A673 (cell line): ENCODE measurements at regions not wholly inside any gene's neighbourhood (a gene's known extent, or its start where the extent isn't known, plus 50 kb on each side); places are given as distances from the start of the nearest gene placed in this dataset.

ENCODE experiments used
- CTCF ChIP-seq: fragments of 300-800, 200-600 bp; sonication (generic); conservative IDR thresholded peaks from 2 replicates; pipeline ENCODE4 v1.5.1; 2017; ENCODE audit warnings: low read depth, mild to moderate bottlenecking, antibody characterized with exemption, low read length, moderate library complexity, mixed read lengths
- EZH2 ChIP-seq: fragments of 200-600 bp; sonication (generic); IDR thresholded peaks from 2 replicates; pipeline ENCODE4 v1.6.1; 2017; ENCODE audit warnings: borderline replicate concordance, low read depth, mild to moderate bottlenecking, mixed read lengths, antibody characterized with exemption, low read length; ENCODE audit not compliant: poor library complexity, severe bottlenecking

- TF ChIP-seq CTCF, result no peak
- TF ChIP-seq EZH2, result no peak
These were observed 439.8 kb upstream of the IL12A start for GRCh38 chr3:159548675-159549335.
